ENCODE measurements at regions not wholly inside any gene's neighbourhood (a gene's known extent, or its start where the extent isn't known, plus 50 kb on each side); places are given as distances from the start of the nearest gene placed in this dataset.

- H3K4me2 ChIP-seq (replicated peaks; ENCODE audit: extremely low read depth, low read length, poor library complexity, severe bottlenecking), result no peak overlapping the region
- no peak for DNase-seq
- no peak overlapping the region for H3K4me3 Mint-ChIP-seq
- TF ChIP-seq CTCF (IDR thresholded peaks at IDR 0.05), result no peak
- H2AFZ ChIP-seq (ENCODE audit: insufficient read depth, low read depth, low read length, poor library complexity, severe bottlenecking), result no peak overlapping the region
- H3K36me3 Mint-ChIP-seq, result no peaks in the 10 kb centered on the region
- peaks cover 0 to 2% (median 0%) of the 10 kb centered on the region in 7 donors for H3K9me3 Mint-ChIP-seq
- no peaks in the 10 kb centered on the region for H3K36me3 ChIP-seq (replicated peaks in 1 of 2; ENCODE audit: control insufficient read depth in 1 of 2, insufficient read depth in 2 of 2, low read length in 2 of 2)
- H3K27me3 ChIP-seq (ENCODE audit: control insufficient read depth in 2 of 2, insufficient read depth in 2 of 2, low read length in 2 of 2), result no peaks in the 10 kb centered on the region
- H3K27ac Mint-ChIP-seq, result no peak overlapping the region
- H3K27me3 Mint-ChIP-seq (ENCODE audit: low read depth in 3 of 3), result peaks cover 0 to 2% (median 0%) of the 10 kb centered on the region in 3 donors
- intact Hi-C loops (cut with micrococcal nuclease), result no loop called here
- no peaks in the 10 kb centered on the region for H3K79me2 ChIP-seq (ENCODE audit: insufficient read depth, low read length)
- H3K9ac ChIP-seq (ENCODE audit: insufficient read depth, low read length, poor library complexity, severe bottlenecking), result no peak overlapping the region
- no peak overlapping the region for H3K27ac ChIP-seq (ENCODE audit: low read depth in 1 of 2, low read length in 2 of 2)
- H3K4me1 ChIP-seq (ENCODE audit: control insufficient read depth in 1 of 2, insufficient read depth in 2 of 2, low read length in 2 of 2), result no peaks in the 10 kb centered on the region
- H3K9me3 ChIP-seq (replicated peaks in 1 of 2; ENCODE audit: control insufficient read depth in 1 of 2, insufficient read depth in 1 of 2, low read length in 2 of 2), result no peaks in the 10 kb centered on the region
- H3K4me1 Mint-ChIP-seq, result no peaks in the 10 kb centered on the region
- no peak overlapping the region for H3K4me3 ChIP-seq (replicated peaks in 1 of 3; ENCODE audit: low read depth in 2 of 3, low read length in 3 of 3)
- WGBS (ENCODE audit: insufficient coverage), result no CpG with 5 or more reads among the region's 1 CpG
- no peaks in the 10 kb centered on the region for H4K20me1 ChIP-seq (ENCODE audit: insufficient read depth, low read length)
These were observed 288.1 kb downstream of the SH3BGRL start for GRCh38 chrX:81489987-81490386.

GRCh38 chrX:81527881-81528440 lies 326.1 kb downstream of the SH3BGRL start:
- no peak overlapping the region for H3K4me3 ChIP-seq (replicated peaks in 1 of 3; ENCODE audit: low read depth in 2 of 3, low read length in 3 of 3)
- no peaks in the 10 kb centered on the region for H3K4me1 ChIP-seq (ENCODE audit: control insufficient read depth in 1 of 2, insufficient read depth in 2 of 2, low read length in 2 of 2)
- no peaks in the 10 kb centered on the region for H3K79me2 ChIP-seq (ENCODE audit: insufficient read depth, low read length)
- no peaks in the 10 kb centered on the region for H3K36me3 Mint-ChIP-seq
- H3K36me3 ChIP-seq (replicated peaks in 1 of 2; ENCODE audit: control insufficient read depth in 1 of 2, insufficient read depth in 2 of 2, low read length in 2 of 2), result no peaks in the 10 kb centered on the region
- DNase-seq, result no peak
- H3K4me2 ChIP-seq (replicated peaks; ENCODE audit: extremely low read depth, low read length, poor library complexity, severe bottlenecking), result no peak overlapping the region
- TF ChIP-seq CTCF (IDR thresholded peaks at IDR 0.05), result no peak
- H3K4me1 Mint-ChIP-seq, result no peaks in the 10 kb centered on the region
- no peak overlapping the region for H2AFZ ChIP-seq (ENCODE audit: insufficient read depth, low read depth, low read length, poor library complexity, severe bottlenecking)
- H3K27ac ChIP-seq (ENCODE audit: low read depth in 1 of 2, low read length in 2 of 2), result no peak overlapping the region
- H3K27me3 ChIP-seq (ENCODE audit: control insufficient read depth in 2 of 2, insufficient read depth in 2 of 2, low read length in 2 of 2), result no peaks in the 10 kb centered on the region
- WGBS (ENCODE audit: insufficient coverage), result no CpG with 5 or more reads among the region's 2 CpGs
- no peak overlapping the region for H3K9ac ChIP-seq (ENCODE audit: insufficient read depth, low read length, poor library complexity, severe bottlenecking)
- H3K9me3 ChIP-seq (replicated peaks in 1 of 2; ENCODE audit: control insufficient read depth in 1 of 2, insufficient read depth in 1 of 2, low read length in 2 of 2), result no peaks in the 10 kb centered on the region
- H3K27me3 Mint-ChIP-seq (ENCODE audit: low read depth in 3 of 3), result no peaks in the 10 kb centered on the region
- H3K27ac Mint-ChIP-seq, result no peak overlapping the region
- intact Hi-C loops (cut with micrococcal nuclease), result no loop called here
- peaks cover 0 to 4% (median 2%) of the 10 kb centered on the region in 7 donors for H3K9me3 Mint-ChIP-seq
- H3K4me3 Mint-ChIP-seq, result no peak overlapping the region
- H4K20me1 ChIP-seq (ENCODE audit: insufficient read depth, low read length), result no peaks in the 10 kb centered on the region
